ENCODE measurements at regions not wholly inside any gene's neighbourhood (a gene's known extent, or its start where the extent isn't known, plus 50 kb on each side); places are given as distances from the start of the nearest gene placed in this dataset.

DNA sequence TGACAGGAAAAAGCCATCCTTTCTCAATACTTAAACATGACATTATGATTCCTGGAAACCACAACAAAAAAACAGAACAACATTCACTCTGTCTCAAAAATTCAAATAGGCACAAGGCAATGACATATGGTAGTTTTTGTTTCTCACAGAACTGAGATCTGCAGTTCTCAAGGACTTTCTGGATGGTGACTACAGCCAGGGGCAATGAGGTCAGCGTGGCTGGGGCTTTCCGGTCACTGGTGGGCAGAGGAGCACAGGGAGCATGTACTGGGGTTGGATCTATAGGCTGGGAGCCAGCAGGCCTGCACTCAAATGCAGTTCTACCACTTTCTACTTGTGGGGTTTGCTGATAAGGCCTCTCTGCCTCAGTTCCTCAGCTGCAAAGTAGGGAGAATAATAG, 72.0 kb downstream of the CTAGE1 start:
- TF ChIP-seq, protein P1, sequence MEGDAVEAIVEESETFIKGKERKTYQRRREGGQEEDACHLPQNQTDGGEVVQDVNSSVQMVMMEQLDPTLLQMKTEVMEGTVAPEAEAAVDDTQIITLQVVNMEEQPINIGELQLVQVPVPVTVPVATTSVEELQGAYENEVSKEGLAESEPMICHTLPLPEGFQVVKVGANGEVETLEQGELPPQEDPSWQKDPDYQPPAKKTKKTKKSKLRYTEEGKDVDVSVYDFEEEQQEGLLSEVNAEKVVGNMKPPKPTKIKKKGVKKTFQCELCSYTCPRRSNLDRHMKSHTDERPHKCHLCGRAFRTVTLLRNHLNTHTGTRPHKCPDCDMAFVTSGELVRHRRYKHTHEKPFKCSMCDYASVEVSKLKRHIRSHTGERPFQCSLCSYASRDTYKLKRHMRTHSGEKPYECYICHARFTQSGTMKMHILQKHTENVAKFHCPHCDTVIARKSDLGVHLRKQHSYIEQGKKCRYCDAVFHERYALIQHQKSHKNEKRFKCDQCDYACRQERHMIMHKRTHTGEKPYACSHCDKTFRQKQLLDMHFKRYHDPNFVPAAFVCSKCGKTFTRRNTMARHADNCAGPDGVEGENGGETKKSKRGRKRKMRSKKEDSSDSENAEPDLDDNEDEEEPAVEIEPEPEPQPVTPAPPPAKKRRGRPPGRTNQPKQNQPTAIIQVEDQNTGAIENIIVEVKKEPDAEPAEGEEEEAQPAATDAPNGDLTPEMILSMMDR (conservative IDR thresholded peaks at IDR 0.05; ENCODE audit: low read length), result no peak
- no peak for TF ChIP-seq EZH2phosphoT487 (IDR thresholded peaks at IDR 0.05; ENCODE audit: borderline replicate concordance)
